ENCODE measurements at regions not wholly inside any gene's neighbourhood (a gene's known extent, or its start where the extent isn't known, plus 50 kb on each side); places are given as distances from the start of the nearest gene placed in this dataset.
A peak's percentile ranks its signal among the peaks of the same experiment; 100 is the strongest.
"Not testable (repeated sequence)": the region's sequence is repeated elsewhere in the genome, so short reads cannot be mapped to it uniquely, and the experiment has no call there.

- DNase-seq, result no peak
Measured at GRCh38 chr11:96447208-96448110, 57.6 kb downstream of the JRKL start.

- DNase-seq, result no peak
Measured at GRCh38 chr11:96448225-96448624, 58.4 kb downstream of the JRKL start.

GRCh38 chr11:96456111-96456510 is 66.3 kb downstream of the JRKL start:
- DNase-seq, result no peak

GRCh38 chr11:96459751-96460150 is 69.9 kb downstream of the JRKL start:
- DNase-seq, result no peak

- no peak for DNase-seq
Measured at GRCh38 chr11:96461871-96462270, 72.1 kb downstream of the JRKL start.

- peak; percentile 91 for DNase-seq
Measured at GRCh38 chr11:96464700-96465307, 75.0 kb downstream of the JRKL start.

GRCh38 chr11:96465512-96465911 is 75.7 kb downstream of the JRKL start:
- DNase-seq, result no peak

- DNase-seq, result no peak
Measured at GRCh38 chr11:96466607-96467006, 76.8 kb downstream of the JRKL start.

GRCh38 chr11:96469776-96470175 is 80.0 kb downstream of the JRKL start:
- no peak for DNase-seq

GRCh38 chr11:96470521-96470920 is 80.7 kb downstream of the JRKL start:
- no peak for DNase-seq

- DNase-seq, result peak; percentile 6
Measured at GRCh38 chr11:96472085-96472484, 82.3 kb downstream of the JRKL start.

- no peak for DNase-seq
Measured at GRCh38 chr11:96474263-96474662, 84.5 kb downstream of the JRKL start.

GRCh38 chr11:96481204-96481603 is 91.4 kb downstream of the JRKL start:
- no peak for DNase-seq

- DNase-seq, result no peak
Measured at GRCh38 chr11:96481771-96482170, 92.0 kb downstream of the JRKL start.

GRCh38 chr11:96482193-96482592 is 92.4 kb downstream of the JRKL start:
- DNase-seq, result no peak

- no peak for DNase-seq
Measured at GRCh38 chr11:96483374-96483955, 93.7 kb downstream of the JRKL start.

GRCh38 chr11:96484361-96484760 is 94.5 kb downstream of the JRKL start:
- DNase-seq, result no peak

- DNase-seq, result no peak
Measured at GRCh38 chr11:96486890-96487611, 97.2 kb downstream of the JRKL start.

GRCh38 chr11:96488911-96489310 is 99.1 kb downstream of the JRKL start:
- DNase-seq, result not testable (repeated sequence)

- no peak for DNase-seq
Measured at GRCh38 chr11:96500440-96500839, 110.6 kb downstream of the JRKL start.

GRCh38 chr11:96506041-96506440 is 116.2 kb downstream of the JRKL start:
- DNase-seq, result no peak

GRCh38 chr11:96506953-96507354 is 117.1 kb downstream of the JRKL start:
- peak; percentile 22 for DNase-seq

- no peak for DNase-seq
Measured at GRCh38 chr11:96508861-96509260, 119.0 kb downstream of the JRKL start.

All from hematopoietic multipotent progenitor cell treated with erythropoietin and hydrocortisone succinate and interleukin-3 and kit ligand, for 6 days (in vitro differentiated cells).